Endothelial cell of umbilical vein (primary cell): ENCODE measurements at regions not wholly inside any gene's neighbourhood (a gene's known extent, or its start where the extent isn't known, plus 50 kb on each side); places are given as distances from the start of the nearest gene placed in this dataset.

Experiments
- BruUV-seq: library from RNA; stranded (reverse); fragments of 400-500 nt; replicated peaks from 2 replicates; lab custom pipeline; 2021; lab: Mats Ljungman, UMichigan
- CTCF ChIA-PET: fragments of 300-600, 350-600 bp; sonication (Branson Sonifier 250); formaldehyde crosslinking; loops from one replicate; lab custom pipeline; 2021; ENCODE audit warnings: antibody characterized with exemption, inconsistent platforms; lab: Charles Lee
- POLR2A ChIA-PET: fragments of 300-600, 350-600 bp; sonication (Branson Sonifier 250); formaldehyde crosslinking; loops from one replicate; lab custom pipeline; 2021; ENCODE audit warnings: antibody characterized with exemption, inconsistent platforms; lab: Charles Lee
- DNase-seq: peaks from one replicate; pipeline ENCODE4 v3.0.0-alpha.2; 2011; ENCODE audit warnings: low read depth, low spot score
- FAIRE-seq: peaks from 2 replicates; lab custom pipeline; 2011; peaks lifted over from hg19 to GRCh38; lab: Jason Lieb, UNC
- H2AFZ ChIP-seq: 2 replicates; pipeline ENCODE4 v1.6.0; 2012; ENCODE audit warnings: low read depth, low read length, control low read depth, inconsistent platforms
- H3K27ac ChIP-seq: 2 replicates; pipeline ENCODE4 v1.5.1; 2011; ENCODE audit warnings: low read depth, mild to moderate bottlenecking, control low read depth, low read length, moderate library complexity; ENCODE audit not compliant: insufficient read depth
- H3K27me3 ChIP-seq, 2 experiments: 2 replicates each; pipeline versions ENCODE4 v1.6.0 to v1.6.1; 2011; ENCODE audit warnings: low read length in 2 of 2, mixed read lengths in 1 of 2; ENCODE audit not compliant: control insufficient read depth in 2 of 2, insufficient read depth in 2 of 2
- H3K36me3 ChIP-seq, 2 experiments: 2 replicates in 1 of 2; 3 replicates in 1 of 2; pipeline ENCODE4 v1.5.1; 2011; ENCODE audit warnings: low read length in 2 of 2, mild to moderate bottlenecking in 1 of 2, moderate library complexity in 1 of 2; ENCODE audit not compliant: control insufficient read depth in 2 of 2, insufficient read depth in 2 of 2; ENCODE audit errors: extremely low read depth in 1 of 2
- H3K4me1 ChIP-seq: 3 replicates; pipeline ENCODE4 v1.5.1; 2011; ENCODE audit warnings: mild to moderate bottlenecking, low read length; ENCODE audit not compliant: control insufficient read depth, insufficient read depth; ENCODE audit errors: extremely low read depth
- H3K4me2 ChIP-seq: 2 replicates; pipeline ENCODE4 v1.6.1; 2011; ENCODE audit warnings: low read length, control low read depth, mixed read lengths; ENCODE audit not compliant: insufficient read depth
- H3K4me3 ChIP-seq, 3 experiments: fragments of 200-600 bp in 1 of 3; sonication (generic), shearing (Covaris generic) in 1 of 3; replicated peaks in 1 of 3; 2 replicates each; pipeline ENCODE4 v1.5.1; 2011 to 2016; ENCODE audit warnings: control low read depth in 3 of 3, low read length in 3 of 3, mild to moderate bottlenecking in 2 of 3, inconsistent platforms in 1 of 3, low read depth in 1 of 3, moderate library complexity in 1 of 3; ENCODE audit not compliant: insufficient read depth in 1 of 3
- H3K79me2 ChIP-seq: 2 replicates; pipeline ENCODE4 v1.6.0; 2012; ENCODE audit warnings: low read length, inconsistent platforms; ENCODE audit not compliant: control insufficient read depth, insufficient read depth
- H3K9ac ChIP-seq: replicated peaks from 2 replicates; pipeline ENCODE3; 2011; ENCODE audit warnings: low read length, control low read depth; ENCODE audit not compliant: insufficient read depth; ENCODE audit errors: extremely low read depth
- H3K9me1 ChIP-seq: replicated peaks from 3 replicates; pipeline ENCODE4 v1.6.0; 2011; ENCODE audit warnings: mild to moderate bottlenecking, low read length; ENCODE audit not compliant: control insufficient read depth, insufficient read depth; ENCODE audit errors: extremely low read depth
- H3K9me3 ChIP-seq: replicated peaks from 2 replicates; pipeline ENCODE4 v1.5.1; 2012; ENCODE audit warnings: low read length, inconsistent platforms; ENCODE audit not compliant: control insufficient read depth, insufficient read depth
- H4K20me1 ChIP-seq: replicated peaks from 2 replicates; pipeline ENCODE3; 2011; ENCODE audit warnings: mild to moderate bottlenecking, low read length; ENCODE audit not compliant: control insufficient read depth, insufficient read depth; ENCODE audit errors: extremely low read depth
- EZH2 ChIP-seq: IDR thresholded peaks from 2 replicates; pipeline ENCODE4 v1.6.1; 2012; ENCODE audit warnings: borderline replicate concordance, low read depth, mild to moderate bottlenecking, moderate library complexity, low read length, inconsistent platforms; ENCODE audit not compliant: severe bottlenecking
- FOS ChIP-seq: IDR thresholded peaks from 2 replicates; pipeline ENCODE4 v1.6.1; 2011; ENCODE audit warnings: mild to moderate bottlenecking, low read length, moderate library complexity, borderline replicate concordance; ENCODE audit not compliant: insufficient read depth
- GATA2 ChIP-seq: IDR thresholded peaks from 2 replicates; pipeline ENCODE4 v1.7.0; 2011; ENCODE audit warnings: low read depth, mild to moderate bottlenecking, moderate library complexity, mixed read lengths, low read length; ENCODE audit not compliant: insufficient read length, insufficient read depth
- JUN ChIP-seq: IDR thresholded peaks from 2 replicates; pipeline ENCODE4 v1.6.1; 2011; ENCODE audit warnings: borderline replicate concordance, low read depth; ENCODE audit not compliant: insufficient read length, insufficient read depth
- MYC ChIP-seq: IDR thresholded peaks from one replicate; pipeline ENCODE4 v1.6.1; 2011; ENCODE audit warnings: mild to moderate bottlenecking, low read depth, low read length
- POLR2A ChIP-seq: IDR thresholded peaks from 2 replicates; pipeline ENCODE4 v1.6.1; 2012; ENCODE audit warnings: low read depth, mild to moderate bottlenecking, control low read depth, low read length
- POLR2AphosphoS5 ChIP-seq: IDR thresholded peaks from 2 replicates; pipeline ENCODE4 v1.6.1; 2012; ENCODE audit warnings: low read depth, mild to moderate bottlenecking, control low read depth, low read length, moderate library complexity; ENCODE audit not compliant: insufficient read depth
- dilution Hi-C: fragments of 300-500 bp; cut with MboI; formaldehyde crosslinking; loops from one replicate; pipeline ENCODE4 v1.15.0; 2019; ENCODE audit warnings: low sequenced_read_pairs; ENCODE audit not compliant: extremely low pct_ligation_motif_present
- intact Hi-C: fragments of 100-400 bp; cut with micrococcal nuclease; formaldehyde crosslinking; loops from one replicate; pipeline ENCODE4 v1.10.0; 2022
- TF ChIP-seq, protein P1 (sequence below), 2 donors: IDR thresholded peaks; 1 replicate in 1 of 2; 2 replicates in 1 of 2; pipeline ENCODE4 v1.5.1; 2011; ENCODE audit warnings: low read length in 2 of 2, mild to moderate bottlenecking in 2 of 2, moderate library complexity in 2 of 2, control low read depth in 1 of 2, inconsistent platforms in 1 of 2, low read depth in 1 of 2; ENCODE audit not compliant: insufficient read depth in 1 of 2; ENCODE audit errors: extremely low read depth in 1 of 2
- TF ChIP-seq, protein P2 (sequence below): IDR thresholded peaks from 2 replicates; pipeline ENCODE4 v1.6.1; 2011; ENCODE audit not compliant: insufficient read depth, insufficient read length

DNA sequence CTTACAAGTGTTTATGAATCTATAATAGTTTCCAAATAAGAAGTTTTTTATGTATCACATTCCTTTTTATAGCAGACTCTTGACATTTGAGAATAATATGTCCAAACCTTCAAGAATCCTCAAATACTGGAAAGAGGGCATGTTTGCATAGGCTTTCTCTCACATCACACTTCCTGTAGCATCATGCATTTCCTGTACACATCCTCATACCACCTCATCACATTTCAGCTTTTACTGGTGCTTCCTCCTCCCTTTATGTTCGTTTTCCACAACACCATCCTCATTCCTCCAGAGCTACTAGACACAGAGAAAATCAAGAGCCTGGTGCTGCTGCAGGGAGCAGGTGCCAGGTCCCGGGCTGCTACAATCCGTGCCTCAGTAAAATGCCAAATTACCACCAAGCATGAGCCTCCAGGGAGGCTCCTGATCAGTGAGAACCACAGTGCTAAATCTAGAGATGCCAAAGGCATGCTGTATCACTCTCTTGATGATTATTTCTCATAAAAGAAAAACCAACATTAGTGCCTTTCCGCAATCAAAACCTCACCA is 137.7 kb upstream of the CYP1B1 start:
- DNase-seq (no peak), FAIRE-seq (no peak)
- dilution Hi-C loops, result no loop called here
- H3K27me3 ChIP-seq, result no peaks in the 10 kb centered on the region
- BruUV-seq, result no TSS peak
- POLR2A ChIA-PET, result no interaction called here
- H3K27ac ChIP-seq, result no peak overlapping the region
- TF ChIP-seq JUN (no peak), FOS (no peak)
- CTCF ChIA-PET, result no interaction called here
- H3K79me2 ChIP-seq, result no peaks in the 10 kb centered on the region
- no peak overlapping the region for H3K4me3 ChIP-seq
- H4K20me1 ChIP-seq, result no peaks in the 10 kb centered on the region
- no peak overlapping the region for H2AFZ ChIP-seq
- intact Hi-C loops, result no loop called here
- no peaks in the 10 kb centered on the region for H3K9me3 ChIP-seq
- no peaks in the 10 kb centered on the region for H3K4me1 ChIP-seq
- H3K36me3 ChIP-seq, result no peaks in the 10 kb centered on the region
- no peaks in the 10 kb centered on the region for H3K9me1 ChIP-seq
- H3K4me2 ChIP-seq, result no peak overlapping the region
- H3K9ac ChIP-seq, result no peak overlapping the region

DNA sequence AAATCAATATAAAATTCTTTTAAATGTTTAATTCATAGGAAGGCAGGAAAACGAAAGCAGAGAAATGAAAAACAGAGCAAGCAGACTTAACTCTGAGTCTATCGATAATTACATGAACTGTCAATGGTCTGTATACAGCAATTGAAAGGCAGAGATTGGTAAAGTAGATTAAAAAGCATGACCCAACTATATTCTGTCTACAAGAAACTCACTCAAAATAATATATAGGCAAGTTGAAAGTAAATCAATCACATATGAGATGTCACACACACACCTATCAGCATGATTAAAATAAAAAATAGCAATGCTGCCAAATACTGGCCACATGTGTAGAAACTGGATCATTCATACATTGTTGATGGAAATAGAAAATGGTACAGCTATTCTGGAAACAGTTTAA is 136.4 kb upstream of the CYP1B1 start:
- Histone ChIP-seq H3K4me1 (no peaks in the 10 kb centered on the region), H3K36me3 (no peaks in the 10 kb centered on the region), H3K9ac (no peak overlapping the region), H3K79me2 (no peaks in the 10 kb centered on the region), H3K9me3 (no peaks in the 10 kb centered on the region), H3K9me1 (no peaks in the 10 kb centered on the region), H2AFZ (no peak overlapping the region), H3K27ac (no peak overlapping the region), H4K20me1 (no peaks in the 10 kb centered on the region), H3K4me2 (no peak overlapping the region), H3K27me3 (no peaks in the 10 kb centered on the region), H3K4me3 (no peak overlapping the region)
- FAIRE-seq (no peak), DNase-seq (no peak)
- ChIA-PET POLR2A (no interaction called here), CTCF (no interaction called here)
- intact Hi-C loops (no loop called here), dilution Hi-C loops (no loop called here)
- TF ChIP-seq FOS (no peak), POLR2AphosphoS5 (no peak), EZH2 (no peak), GATA2 (no peak), JUN (no peak), POLR2A (no peak), MYC (no peak)
- TF ChIP-seq, protein P1, sequence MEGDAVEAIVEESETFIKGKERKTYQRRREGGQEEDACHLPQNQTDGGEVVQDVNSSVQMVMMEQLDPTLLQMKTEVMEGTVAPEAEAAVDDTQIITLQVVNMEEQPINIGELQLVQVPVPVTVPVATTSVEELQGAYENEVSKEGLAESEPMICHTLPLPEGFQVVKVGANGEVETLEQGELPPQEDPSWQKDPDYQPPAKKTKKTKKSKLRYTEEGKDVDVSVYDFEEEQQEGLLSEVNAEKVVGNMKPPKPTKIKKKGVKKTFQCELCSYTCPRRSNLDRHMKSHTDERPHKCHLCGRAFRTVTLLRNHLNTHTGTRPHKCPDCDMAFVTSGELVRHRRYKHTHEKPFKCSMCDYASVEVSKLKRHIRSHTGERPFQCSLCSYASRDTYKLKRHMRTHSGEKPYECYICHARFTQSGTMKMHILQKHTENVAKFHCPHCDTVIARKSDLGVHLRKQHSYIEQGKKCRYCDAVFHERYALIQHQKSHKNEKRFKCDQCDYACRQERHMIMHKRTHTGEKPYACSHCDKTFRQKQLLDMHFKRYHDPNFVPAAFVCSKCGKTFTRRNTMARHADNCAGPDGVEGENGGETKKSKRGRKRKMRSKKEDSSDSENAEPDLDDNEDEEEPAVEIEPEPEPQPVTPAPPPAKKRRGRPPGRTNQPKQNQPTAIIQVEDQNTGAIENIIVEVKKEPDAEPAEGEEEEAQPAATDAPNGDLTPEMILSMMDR (IDR thresholded peaks at IDR 0.05; ENCODE audit: extremely low read depth in 1 of 2, insufficient read depth in 1 of 2, low read depth in 1 of 2, low read length in 2 of 2), result no peak
- TF ChIP-seq, protein P2, sequence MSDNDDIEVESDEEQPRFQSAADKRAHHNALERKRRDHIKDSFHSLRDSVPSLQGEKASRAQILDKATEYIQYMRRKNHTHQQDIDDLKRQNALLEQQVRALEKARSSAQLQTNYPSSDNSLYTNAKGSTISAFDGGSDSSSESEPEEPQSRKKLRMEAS, result no peak
- BruUV-seq, result no TSS peak
